Hepatocyte (in vitro differentiated cells): ENCODE measurements at regions not wholly inside any gene's neighbourhood (a gene's known extent, or its start where the extent isn't known, plus 50 kb on each side); places are given as distances from the start of the nearest gene placed in this dataset.

Experiments
- DNase-seq: peaks from one replicate; pipeline ENCODE4 v3.0.0-alpha.2; 2016; ENCODE audit warnings: low spot score
- H2AFZ ChIP-seq: fragments of 200-600 bp; sonication (generic); 2 replicates; pipeline ENCODE4 v1.6.0; 2016; ENCODE audit warnings: antibody characterized with exemption, mild to moderate bottlenecking
- H3K27ac ChIP-seq: fragments of 200-600 bp; sonication (generic); 2 replicates; pipeline ENCODE4 v1.5.1; 2016; ENCODE audit warnings: mild to moderate bottlenecking
- H3K27me3 ChIP-seq: fragments of 200-600 bp; sonication (generic); 2 replicates; pipeline ENCODE4 v1.6.1; 2016
- H3K36me3 ChIP-seq: fragments of 200-600 bp; sonication (generic); replicated peaks from 2 replicates; pipeline ENCODE4 v1.5.1; 2016; ENCODE audit warnings: low read depth; ENCODE audit not compliant: insufficient read depth
- H3K4me1 ChIP-seq: fragments of 200-600 bp; sonication (generic); 2 replicates; pipeline ENCODE4 v1.5.1; 2016; ENCODE audit warnings: mild to moderate bottlenecking, moderate library complexity; ENCODE audit not compliant: insufficient read depth
- H3K4me2 ChIP-seq: fragments of 200-600 bp; sonication (generic); 2 replicates; pipeline ENCODE4 v1.6.0; 2016
- H3K4me3 ChIP-seq: fragments of 200-600 bp; sonication (generic); 2 replicates; pipeline ENCODE4 v1.5.1; 2016; ENCODE audit warnings: mild to moderate bottlenecking
- H3K79me2 ChIP-seq: fragments of 200-600 bp; sonication (generic); 2 replicates; pipeline ENCODE4 v1.6.0; 2017; ENCODE audit warnings: mild to moderate bottlenecking
- H3K9me2 ChIP-seq: fragments of 200-600 bp; sonication (generic); replicated peaks from 2 replicates; pipeline ENCODE4 v1.6.0; 2017; ENCODE audit warnings: mild to moderate bottlenecking; ENCODE audit not compliant: insufficient read depth
- H3K9me3 ChIP-seq: fragments of 200-600 bp; sonication (generic); 2 replicates; pipeline ENCODE4 v1.5.1; 2016; ENCODE audit warnings: low read depth, mild to moderate bottlenecking
- H4K20me1 ChIP-seq: fragments of 200-600 bp; sonication (generic); 2 replicates; pipeline ENCODE4 v1.6.0; 2016; ENCODE audit warnings: mild to moderate bottlenecking; ENCODE audit not compliant: insufficient read depth, poor library complexity, severe bottlenecking
- CTCF ChIP-seq: fragments of 200-600 bp; sonication (generic); IDR thresholded peaks from 2 replicates; pipeline ENCODE4 v1.5.1; 2016; ENCODE audit warnings: antibody characterized with exemption, mild to moderate bottlenecking; ENCODE audit not compliant: poor library complexity
- EZH2 ChIP-seq: fragments of 200-600 bp; sonication (generic); IDR thresholded peaks from 2 replicates; pipeline ENCODE4 v1.6.1; 2016; ENCODE audit warnings: antibody characterized with exemption, mild to moderate bottlenecking, borderline replicate concordance
- EZH2phosphoT487 ChIP-seq: fragments of 200-600 bp; sonication (generic); IDR thresholded peaks from one replicate; pipeline ENCODE4 v1.6.1; 2018; ENCODE audit warnings: antibody characterized with exemption, mild to moderate bottlenecking, low read depth, moderate library complexity; ENCODE audit not compliant: unreplicated experiment, severe bottlenecking
- WGBS: methylation state at CpG from one replicate; pipeline ENCODE4 v1.1.6; 2016; ENCODE audit warnings: low lambda C conversion rate; ENCODE audit errors: missing lambda C conversion rate; 5-methylcytosine and 5-hydroxymethylcytosine counted together

- Histone ChIP-seq H3K4me1 (no peaks in the 10 kb centered on the region), H4K20me1 (no peaks in the 10 kb centered on the region), H3K4me2 (no peak overlapping the region), H3K27ac (no peak overlapping the region), H3K27me3 (no peaks in the 10 kb centered on the region), H3K9me3 (no peaks in the 10 kb centered on the region), H3K79me2 (no peaks in the 10 kb centered on the region), H3K36me3 (no peaks in the 10 kb centered on the region), H3K9me2 (no peaks in the 10 kb centered on the region), H3K4me3 (no peak overlapping the region), H2AFZ (no peak overlapping the region)
- DNase-seq, result no peak
- TF ChIP-seq EZH2phosphoT487 (no peak), EZH2 (no peak), CTCF (no peak)
- WGBS, result 38% methylated on average over 3 of the region's 3 CpGs
These were observed 1046.4 kb downstream of the NTRK3 start for GRCh38 chr15:87209891-87210689.

GRCh38 chr15:87207990-87208580 is 1048.5 kb downstream of the NTRK3 start:
- TF ChIP-seq CTCF, result no peak
- no peak for TF ChIP-seq EZH2
- TF ChIP-seq EZH2phosphoT487, result no peak
- Histone ChIP-seq H3K9me3 (no peaks in the 10 kb centered on the region), H3K9me2 (no peaks in the 10 kb centered on the region), H3K4me1 (no peaks in the 10 kb centered on the region), H3K36me3 (no peaks in the 10 kb centered on the region), H3K27me3 (no peaks in the 10 kb centered on the region), H3K79me2 (no peaks in the 10 kb centered on the region), H3K27ac (no peak overlapping the region), H4K20me1 (no peaks in the 10 kb centered on the region), H3K4me2 (no peak overlapping the region), H3K4me3 (no peak overlapping the region), H2AFZ (no peak overlapping the region)
- no peak for DNase-seq

- DNase-seq, result no peak
- Histone ChIP-seq H4K20me1 (no peaks in the 10 kb centered on the region), H2AFZ (no peak overlapping the region), H3K27ac (no peak overlapping the region), H3K4me1 (no peaks in the 10 kb centered on the region), H3K9me3 (no peaks in the 10 kb centered on the region), H3K4me2 (no peak overlapping the region), H3K9me2 (no peaks in the 10 kb centered on the region), H3K79me2 (no peaks in the 10 kb centered on the region), H3K4me3 (no peak overlapping the region), H3K27me3 (no peaks in the 10 kb centered on the region), H3K36me3 (no peaks in the 10 kb centered on the region)
- WGBS, result 73% methylated on average over 2 of the region's 2 CpGs
- TF ChIP-seq EZH2 (no peak), EZH2phosphoT487 (no peak), CTCF (no peak)
These were observed 1049.3 kb downstream of the NTRK3 start for GRCh38 chr15:87207251-87207650.

- Histone ChIP-seq H3K27me3 (no peaks in the 10 kb centered on the region), H3K4me3 (no peak overlapping the region), H3K9me3 (no peaks in the 10 kb centered on the region), H3K4me2 (no peak overlapping the region), H3K9me2 (no peaks in the 10 kb centered on the region), H3K36me3 (no peaks in the 10 kb centered on the region), H2AFZ (no peak overlapping the region), H3K4me1 (no peaks in the 10 kb centered on the region), H4K20me1 (no peaks in the 10 kb centered on the region), H3K27ac (no peak overlapping the region), H3K79me2 (no peaks in the 10 kb centered on the region)
- TF ChIP-seq EZH2 (no peak), CTCF (no peak), EZH2phosphoT487 (no peak)
- WGBS, result 88% methylated on average over 2 of the region's 2 CpGs
- no peak for DNase-seq
These were observed 1054.6 kb downstream of the NTRK3 start for GRCh38 chr15:87201986-87202385.
